ENCODE measurements at regions not wholly inside any gene's neighbourhood (a gene's known extent, or its start where the extent isn't known, plus 50 kb on each side); places are given as distances from the start of the nearest gene placed in this dataset.
"Not testable (repeated sequence)": the region's sequence is repeated elsewhere in the genome, so short reads cannot be mapped to it uniquely, and the experiment has no call there.

DNA sequence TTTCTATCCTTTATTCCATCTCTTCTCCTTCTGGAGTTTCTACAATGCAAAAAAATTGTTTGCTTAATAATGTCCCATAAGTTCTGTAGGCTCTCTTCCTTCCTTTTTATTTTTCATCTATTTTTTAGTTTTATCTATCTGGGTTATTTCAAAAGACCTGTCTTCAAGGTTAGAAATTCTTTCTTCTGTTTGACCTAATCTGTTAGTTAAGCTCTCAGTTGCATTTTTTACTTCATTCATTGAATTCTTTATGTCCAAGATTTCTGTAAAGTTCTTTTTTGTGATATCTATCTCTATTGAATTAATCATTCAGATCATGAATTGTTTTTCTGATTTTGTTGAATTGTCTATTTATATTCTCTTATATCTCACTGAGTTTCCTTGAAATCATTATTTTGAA lies 145.9 kb upstream of the TLE4 start:
- DNase-seq, result no peak

GRCh38 chr9:79428422-79428821 lies 143.3 kb upstream of the TLE4 start:
- DNase-seq, result no peak

GRCh38 chr9:79430619-79431018 lies 141.1 kb upstream of the TLE4 start:
- peak; percentile 3 for DNase-seq

DNA sequence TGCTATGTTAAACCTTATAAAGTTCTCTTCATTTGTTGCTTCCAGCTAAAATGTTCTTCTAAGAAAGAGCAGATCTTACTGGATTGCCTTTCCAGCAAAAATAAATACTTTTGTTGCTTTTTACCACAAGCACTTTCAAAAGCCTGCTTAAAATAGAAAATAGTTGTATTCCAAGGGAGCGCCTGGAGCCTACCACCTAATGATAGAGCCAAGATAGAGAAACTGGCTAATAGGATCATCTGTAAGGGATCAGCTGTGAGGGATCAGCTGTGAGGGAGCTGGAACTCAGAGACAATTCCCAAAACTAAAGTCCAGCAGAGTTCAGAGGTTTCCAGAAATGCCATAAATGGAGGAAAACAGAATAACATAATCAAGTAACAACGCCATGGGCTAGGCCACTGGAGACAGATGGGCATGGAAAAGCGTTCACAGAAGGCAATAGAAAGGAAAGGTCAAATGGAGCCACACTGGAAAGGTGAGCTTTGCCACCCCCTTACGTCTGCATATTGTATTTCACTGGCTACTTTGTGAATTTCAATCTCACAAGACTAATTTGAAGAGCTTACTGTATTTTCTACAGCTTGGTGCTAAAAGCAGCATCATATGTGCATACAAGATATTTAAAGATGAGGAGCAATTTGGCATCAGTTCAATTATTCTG lies 140.6 kb upstream of the TLE4 start:
- no peak for DNase-seq

DNA sequence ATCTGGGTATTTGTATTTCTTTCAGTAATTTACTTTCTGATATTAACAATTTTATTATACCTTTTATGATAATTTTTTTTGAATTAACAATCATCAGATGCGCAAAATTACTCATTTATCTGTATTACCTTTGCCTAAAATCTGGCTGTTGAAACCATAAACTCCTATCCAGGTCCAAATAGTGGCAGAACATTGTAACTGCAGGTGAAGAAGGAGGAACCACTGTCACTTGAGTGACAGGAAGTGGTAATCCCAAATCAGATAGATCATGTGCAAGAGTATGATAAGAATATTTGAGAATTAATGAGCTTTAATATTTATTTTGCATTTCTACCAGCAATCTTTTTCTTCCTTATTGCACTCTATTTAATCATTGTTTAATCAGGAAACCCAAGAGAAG lies 139.3 kb upstream of the TLE4 start:
- no peak for DNase-seq

DNA sequence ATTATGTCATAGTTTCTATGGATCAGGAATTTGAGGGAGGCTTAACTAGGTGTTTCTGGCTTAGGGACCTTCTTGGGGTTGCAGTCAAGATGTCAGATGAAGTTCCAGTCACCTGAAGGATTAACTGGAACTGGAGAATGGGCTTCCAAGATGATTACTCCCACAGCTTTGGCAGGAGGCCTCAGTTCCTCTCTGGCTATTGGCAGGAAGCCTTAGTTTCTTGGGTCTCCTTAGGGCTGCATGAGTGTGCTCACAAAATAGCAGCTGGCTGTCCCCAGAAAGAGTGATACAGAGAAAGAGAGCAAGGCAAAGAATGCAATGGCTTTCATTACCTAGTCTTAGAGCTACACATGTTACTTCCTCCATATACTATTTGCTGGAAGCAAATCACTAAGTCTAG lies 138.1 kb upstream of the TLE4 start:
- no peak for DNase-seq

GRCh38 chr9:79439221-79439620 lies 132.5 kb upstream of the TLE4 start:
- not testable (repeated sequence) for DNase-seq

DNA sequence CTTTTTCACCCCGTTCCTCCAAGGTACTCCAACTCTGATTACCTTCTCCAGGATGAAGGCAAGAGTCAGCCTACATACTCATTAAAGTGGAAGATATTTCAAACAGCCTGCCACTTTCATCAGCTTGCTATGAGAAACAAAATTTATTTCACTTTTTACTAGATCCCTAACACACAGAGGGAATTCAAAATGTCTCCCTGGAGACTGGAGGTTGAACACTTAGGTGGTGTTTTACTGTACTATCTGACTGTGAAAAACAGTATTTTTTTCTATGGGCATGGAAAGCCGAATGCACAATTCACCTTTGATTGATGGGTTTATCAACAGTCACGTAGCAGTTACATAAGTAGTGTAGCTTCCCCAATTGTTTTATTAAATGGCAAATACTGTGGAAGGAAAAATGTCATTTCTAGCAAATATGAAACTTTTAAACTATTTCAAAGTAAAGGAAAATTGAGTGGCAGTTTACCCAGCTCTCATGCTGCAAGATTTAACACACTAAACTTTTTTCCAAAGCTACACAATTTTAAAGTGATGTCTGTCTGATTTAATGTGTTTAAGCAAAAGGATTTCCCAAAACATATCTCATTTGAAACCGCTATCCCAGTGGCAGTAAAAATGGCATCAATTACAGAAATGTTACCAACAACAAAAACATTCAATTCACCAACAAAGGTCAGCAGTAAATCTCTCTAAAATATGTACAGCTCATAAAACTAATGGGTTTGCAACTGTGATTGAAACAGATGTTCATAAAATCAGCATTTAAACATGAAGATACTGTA lies 125.0 kb upstream of the TLE4 start:
- DNase-seq, result no peak

- DNase-seq, result no peak
These were observed 124.5 kb upstream of the TLE4 start for GRCh38 chr9:79447308-79447605.

DNA sequence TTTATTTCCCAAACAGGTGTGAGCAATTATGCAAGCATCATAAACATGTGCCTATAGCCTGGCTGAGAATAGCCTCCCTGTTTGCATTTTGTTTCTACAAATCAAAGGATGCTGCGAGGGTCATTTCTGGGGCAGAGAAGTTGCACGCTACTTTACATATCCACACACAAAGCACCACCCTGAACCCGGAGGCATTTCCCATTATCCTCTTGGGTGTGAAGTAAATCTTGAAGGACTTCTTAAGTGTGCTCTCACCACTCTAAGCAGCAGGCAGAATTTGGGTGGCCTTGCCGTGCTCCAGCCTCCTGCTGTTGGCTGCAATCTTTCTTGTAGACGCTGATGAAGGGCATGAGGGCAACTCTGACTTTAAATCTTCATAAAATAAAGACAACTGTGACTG lies 124.0 kb upstream of the TLE4 start:
- DNase-seq, result no peak

DNA sequence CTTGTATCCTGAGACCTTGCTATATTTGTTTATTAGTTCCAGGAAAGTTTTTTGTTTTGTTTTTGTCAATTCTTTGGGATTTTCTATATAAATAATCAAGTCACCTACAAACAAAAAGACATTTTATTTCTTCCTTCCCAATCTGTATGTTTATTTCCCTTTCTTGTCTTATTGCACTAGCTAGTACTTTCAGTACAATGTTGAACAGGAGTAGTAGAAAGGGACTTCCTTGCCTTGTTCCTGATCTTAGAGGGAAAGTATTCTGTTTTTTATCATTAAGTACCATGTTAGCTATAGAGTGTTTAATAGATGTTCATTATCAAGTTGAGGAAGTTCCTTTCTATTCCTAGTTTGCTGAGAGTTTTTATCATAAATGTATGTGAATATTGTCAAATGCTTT lies 119.5 kb upstream of the TLE4 start:
- DNase-seq, result no peak

DNA sequence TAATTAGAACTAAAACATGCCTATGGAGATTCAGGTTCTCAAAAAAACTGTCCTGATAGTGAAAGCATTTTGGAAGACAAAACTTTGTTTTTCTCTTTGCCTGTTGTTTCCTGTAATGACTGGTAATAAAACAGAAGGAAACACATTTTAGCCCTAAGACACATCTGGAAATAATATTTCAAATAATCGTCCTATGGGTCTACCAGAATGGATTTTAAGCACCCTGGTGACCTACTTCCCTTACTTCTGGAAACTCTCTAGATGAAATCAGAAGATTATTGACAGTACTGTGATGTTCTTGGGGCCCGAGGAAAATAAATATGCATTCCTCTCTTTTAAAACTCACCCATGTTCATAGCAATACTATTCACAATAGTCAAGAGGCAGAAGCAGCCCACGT lies 110.1 kb upstream of the TLE4 start:
- DNase-seq, result no peak

DNA sequence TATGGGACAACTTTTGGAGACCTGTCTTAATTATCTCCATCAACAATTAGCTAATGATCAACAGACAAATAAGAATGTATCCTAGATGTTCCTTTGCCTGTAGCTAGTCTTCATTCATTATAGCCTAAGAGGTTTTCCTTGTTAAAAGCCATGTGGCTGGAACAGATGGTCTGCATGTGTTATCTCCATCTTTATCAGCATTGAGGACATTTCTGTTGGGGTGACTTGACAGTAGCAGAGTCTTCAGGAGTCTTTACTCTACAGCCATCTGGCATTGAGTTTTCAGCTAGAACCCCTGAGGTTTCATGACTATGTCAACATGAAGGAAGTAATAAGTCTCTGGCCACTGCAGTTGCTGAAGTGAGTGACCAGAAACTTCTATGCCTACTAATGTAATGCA lies 106.6 kb upstream of the TLE4 start:
- DNase-seq, result no peak

GRCh38 chr9:79469164-79469563 lies 102.6 kb upstream of the TLE4 start:
- no peak for DNase-seq

GRCh38 chr9:79470954-79471353 lies 100.8 kb upstream of the TLE4 start:
- DNase-seq, result no peak

GRCh38 chr9:79471580-79472543 lies 99.9 kb upstream of the TLE4 start:
- peak; percentile 5 for DNase-seq

DNA sequence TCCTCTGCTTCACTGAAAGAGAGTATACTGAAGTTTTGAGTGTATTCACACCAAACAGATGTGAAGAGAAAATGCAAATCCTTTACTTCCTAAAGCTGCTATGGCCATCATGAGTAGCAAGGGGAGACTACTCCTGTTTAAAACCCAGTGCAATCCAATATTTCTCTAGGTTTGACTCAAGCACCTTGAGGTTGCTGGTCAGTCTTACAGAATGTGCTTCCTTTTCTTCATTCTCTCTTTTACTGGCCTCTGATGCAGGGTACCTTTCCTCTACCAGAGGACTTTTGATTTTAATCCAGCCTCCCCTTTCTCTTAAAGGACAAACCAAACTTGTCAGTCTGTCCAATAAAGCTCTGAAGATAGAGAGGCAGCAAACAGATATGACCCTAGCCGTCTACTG lies 98.1 kb upstream of the TLE4 start:
- DNase-seq, result no peak

DNA sequence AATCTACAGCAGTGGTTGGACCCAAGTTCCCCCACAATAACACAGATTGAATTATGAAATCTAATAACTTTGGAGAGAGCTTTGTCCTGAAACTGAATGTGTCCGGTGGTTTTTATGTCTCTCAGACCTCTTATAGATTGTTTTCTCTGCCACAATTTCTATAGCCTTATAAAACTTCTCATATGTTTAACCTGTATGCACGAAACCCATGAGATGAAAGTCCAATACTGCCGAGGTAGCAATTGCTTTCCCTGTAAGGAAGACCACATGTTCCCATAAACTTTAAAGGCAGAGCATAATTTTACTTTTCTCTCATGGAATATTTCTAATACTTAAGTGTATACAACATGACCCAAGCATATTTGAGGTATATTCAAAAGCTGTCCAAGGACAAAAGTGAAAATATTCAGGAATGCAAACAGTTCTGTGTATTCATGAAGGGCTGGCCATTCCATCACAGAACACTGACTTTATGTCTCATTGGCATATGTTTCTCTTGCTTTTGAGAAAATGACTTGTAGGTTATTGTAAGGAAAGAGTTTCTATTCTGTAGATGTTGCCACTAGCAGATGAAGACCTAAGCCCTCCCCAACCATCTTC lies 94.4 kb upstream of the TLE4 start:
- DNase-seq, result no peak

DNA sequence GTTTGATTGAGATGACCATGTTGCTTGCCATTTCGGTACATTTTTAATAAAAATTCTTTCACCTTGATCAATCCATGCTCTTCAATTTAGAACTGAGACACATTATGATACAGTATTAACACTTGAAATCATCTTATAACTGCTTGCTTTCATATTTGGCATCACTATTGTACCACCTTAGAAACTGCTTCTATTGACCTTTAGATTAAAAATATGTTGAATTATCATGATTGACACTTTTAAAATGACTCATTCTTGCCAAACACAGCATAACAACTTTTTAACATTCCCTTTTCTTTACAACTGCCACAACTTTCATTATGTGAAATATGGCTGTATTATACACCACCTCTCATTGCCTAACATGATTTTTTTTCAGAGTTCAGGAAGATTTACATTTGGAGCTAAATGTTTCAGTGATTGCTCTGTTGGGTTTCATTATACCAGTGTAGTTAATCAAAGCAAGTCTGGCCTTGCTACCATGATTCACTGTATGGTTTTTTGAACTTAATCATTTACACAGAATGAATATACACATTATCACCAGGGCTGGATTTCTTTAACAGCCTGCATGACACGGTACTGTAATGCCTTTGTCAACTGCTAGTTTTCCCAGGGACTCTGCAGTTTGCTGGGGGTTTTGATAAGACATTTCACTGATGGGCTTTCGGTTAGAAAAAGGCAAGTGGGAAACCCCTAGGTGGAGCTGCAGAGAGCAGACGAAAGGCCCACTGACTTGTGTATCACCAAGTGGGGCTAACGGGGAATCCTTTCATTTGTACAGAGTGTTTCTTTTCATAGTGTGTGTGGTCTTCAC lies 93.6 kb upstream of the TLE4 start:
- no peak for DNase-seq

DNA sequence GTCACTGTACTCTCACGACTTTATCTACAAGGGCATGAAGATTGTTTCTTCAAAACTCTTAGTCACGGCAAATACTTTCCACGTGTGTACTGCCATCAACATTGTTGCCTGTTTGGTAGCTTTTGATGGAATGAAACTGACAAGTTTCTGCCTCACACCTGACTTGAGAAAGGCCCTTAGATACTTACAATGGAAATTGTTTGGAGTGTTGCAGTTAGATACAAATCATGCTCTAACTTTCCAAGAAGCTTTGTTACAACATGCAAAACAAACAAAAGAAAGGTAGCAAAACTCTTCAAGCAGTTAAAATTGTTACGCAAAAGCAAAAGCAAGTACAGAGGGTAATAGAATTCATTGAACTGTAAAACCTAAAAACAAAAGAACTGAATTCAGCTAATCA lies 91.1 kb upstream of the TLE4 start:
- no peak for DNase-seq

- no peak for DNase-seq
These were observed 89.8 kb upstream of the TLE4 start for GRCh38 chr9:79481846-79482477.

- no peak for DNase-seq
These were observed 86.5 kb upstream of the TLE4 start for GRCh38 chr9:79485258-79485657.
